HFF-Myc (cell line): ENCODE measurements at regions not wholly inside any gene's neighbourhood (a gene's known extent, or its start where the extent isn't known, plus 50 kb on each side); places are given as distances from the start of the nearest gene placed in this dataset.

Experiments
- DNase-seq: peaks from one replicate; pipeline ENCODE4 v3.0.0-alpha.2; 2011; ENCODE audit warnings: low read depth; ENCODE audit errors: extremely low read depth
- H3K4me3 ChIP-seq: replicated peaks from 2 replicates; pipeline ENCODE4 v1.5.1; 2011; ENCODE audit warnings: low read depth, mild to moderate bottlenecking, control low read depth, low read length
- TF ChIP-seq, protein P1 (sequence below): IDR thresholded peaks from 2 replicates; pipeline ENCODE4 v1.5.1; 2012; ENCODE audit warnings: mild to moderate bottlenecking, low read depth, low read length, control low read depth; ENCODE audit errors: missing control alignments

- H3K4me3 ChIP-seq: no peak overlapping the region
- no peak for DNase-seq
- TF ChIP-seq, protein P1, sequence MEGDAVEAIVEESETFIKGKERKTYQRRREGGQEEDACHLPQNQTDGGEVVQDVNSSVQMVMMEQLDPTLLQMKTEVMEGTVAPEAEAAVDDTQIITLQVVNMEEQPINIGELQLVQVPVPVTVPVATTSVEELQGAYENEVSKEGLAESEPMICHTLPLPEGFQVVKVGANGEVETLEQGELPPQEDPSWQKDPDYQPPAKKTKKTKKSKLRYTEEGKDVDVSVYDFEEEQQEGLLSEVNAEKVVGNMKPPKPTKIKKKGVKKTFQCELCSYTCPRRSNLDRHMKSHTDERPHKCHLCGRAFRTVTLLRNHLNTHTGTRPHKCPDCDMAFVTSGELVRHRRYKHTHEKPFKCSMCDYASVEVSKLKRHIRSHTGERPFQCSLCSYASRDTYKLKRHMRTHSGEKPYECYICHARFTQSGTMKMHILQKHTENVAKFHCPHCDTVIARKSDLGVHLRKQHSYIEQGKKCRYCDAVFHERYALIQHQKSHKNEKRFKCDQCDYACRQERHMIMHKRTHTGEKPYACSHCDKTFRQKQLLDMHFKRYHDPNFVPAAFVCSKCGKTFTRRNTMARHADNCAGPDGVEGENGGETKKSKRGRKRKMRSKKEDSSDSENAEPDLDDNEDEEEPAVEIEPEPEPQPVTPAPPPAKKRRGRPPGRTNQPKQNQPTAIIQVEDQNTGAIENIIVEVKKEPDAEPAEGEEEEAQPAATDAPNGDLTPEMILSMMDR: no peak
Observed at GRCh38 chr4:137468836-137469235, 63.5 kb downstream of the PCDH18 start.

DNA sequence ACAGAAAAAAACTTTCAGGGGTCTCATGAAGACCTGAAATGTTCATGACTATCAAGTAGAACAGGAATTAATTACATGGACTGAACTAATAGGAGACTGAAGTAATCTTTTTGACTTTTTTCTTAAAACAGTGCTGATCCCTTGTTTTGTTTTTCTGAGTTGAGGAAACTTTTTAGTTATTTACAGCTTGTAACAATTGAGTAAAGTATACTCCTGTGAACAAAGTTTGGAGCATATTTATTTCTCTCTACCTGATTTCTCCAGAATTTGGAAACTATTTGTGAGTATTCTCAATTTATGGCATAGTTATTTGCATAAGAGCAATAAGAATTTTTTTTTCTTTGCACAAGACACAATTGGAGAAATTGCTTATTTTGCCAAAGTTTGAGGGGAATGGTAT is 64.8 kb downstream of the PCDH18 start:
- TF ChIP-seq, protein P1: no peak
- no peak overlapping the region for H3K4me3 ChIP-seq
- no peak for DNase-seq

- no peak overlapping the region for H3K4me3 ChIP-seq
- no peak for DNase-seq
Observed at GRCh38 chr4:137463377-137464003, 68.8 kb downstream of the PCDH18 start.

GRCh38 chr4:137455647-137456321 is 76.5 kb downstream of the PCDH18 start:
- no peak overlapping the region for H3K4me3 ChIP-seq
- DNase-seq: no peak
- TF ChIP-seq, protein P1: no peak

More at GRCh38 chr4:137463377-137464003, 68.8 kb downstream of the PCDH18 start:
- TF ChIP-seq, protein P1: no peak

DNA sequence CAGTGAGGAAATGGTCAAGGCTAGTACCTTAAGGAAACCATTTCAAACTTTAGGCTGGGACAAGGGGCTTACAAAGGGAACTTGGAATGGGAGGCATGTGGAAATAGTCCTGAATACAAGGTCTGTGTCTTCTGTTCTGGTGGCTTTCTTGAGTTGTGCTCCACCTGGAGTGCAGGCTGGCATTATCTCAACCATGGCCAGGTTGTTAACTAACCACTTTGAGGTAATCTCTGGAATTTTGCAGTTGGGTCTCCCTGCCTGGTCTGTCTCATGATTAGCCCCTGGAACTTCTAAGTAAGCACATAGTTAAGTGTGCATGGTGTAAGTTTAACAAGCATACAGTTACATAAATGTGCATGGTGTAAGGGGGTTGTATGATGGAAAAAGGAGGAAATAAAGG is 77.5 kb downstream of the PCDH18 start:
- no peak overlapping the region for H3K4me3 ChIP-seq
- no peak for DNase-seq
- TF ChIP-seq, protein P1: no peak

DNA sequence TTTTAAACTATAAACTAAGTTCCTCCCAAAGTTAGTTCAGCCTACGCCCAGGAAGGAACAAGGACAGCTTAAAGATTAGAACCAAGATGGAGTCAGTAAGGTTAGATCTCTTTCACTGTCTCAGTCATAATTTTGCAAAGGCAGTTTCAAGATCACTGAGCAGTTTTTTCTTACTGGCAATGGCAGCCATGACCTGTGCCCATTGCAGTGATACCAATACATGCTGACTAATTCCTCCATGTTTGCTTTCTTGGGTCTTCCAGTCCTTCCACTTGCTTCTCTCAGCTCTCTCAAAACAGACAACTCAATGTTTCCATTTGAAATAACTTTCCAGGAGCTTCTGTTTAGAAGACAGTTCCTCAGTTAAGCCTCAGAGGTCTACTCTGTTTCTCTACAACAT is 79.5 kb downstream of the PCDH18 start:
- no peak overlapping the region for H3K4me3 ChIP-seq
- TF ChIP-seq, protein P1: no peak
- DNase-seq: no peak
